22Rv1 (cell line): ENCODE measurements at regions not wholly inside any gene's neighbourhood (a gene's known extent, or its start where the extent isn't known, plus 50 kb on each side); places are given as distances from the start of the nearest gene placed in this dataset.

ENCODE experiments used
- CTCF ChIP-seq: fragments of 450-650 bp; IDR thresholded peaks from 2 replicates; pipeline ENCODE4 v1.5.1; 2017; ENCODE audit warnings: mild to moderate bottlenecking
- ZFX ChIP-seq: fragments of 450-650 bp; IDR thresholded peaks from 2 replicates; pipeline ENCODE4 v1.6.1; 2017; ENCODE audit warnings: antibody characterized with exemption, borderline replicate concordance

- TF ChIP-seq CTCF (no peak), ZFX (no peak)
These were observed 704.0 kb upstream of the IGFBP3 start for GRCh38 chr7:46625032-46625431.
